GM18505 (cell line): ENCODE measurements at regions not wholly inside any gene's neighbourhood (a gene's known extent, or its start where the extent isn't known, plus 50 kb on each side); places are given as distances from the start of the nearest gene placed in this dataset.
"Not testable (repeated sequence)": the region's sequence is repeated elsewhere in the genome, so short reads cannot be mapped to it uniquely, and the experiment has no call there.

Experiments used
- ATAC-seq: cut with Tn5 transposase; IDR thresholded peaks from one replicate; pipeline ENCODE4 v1.9.1; 2021; ENCODE audit not compliant: unreplicated experiment
- POLR2A ChIP-seq: IDR thresholded peaks from 4 replicates; pipeline ENCODE4 v1.6.1; 2011; ENCODE audit warnings: borderline replicate concordance; ENCODE audit not compliant: insufficient read depth, insufficient read length; ENCODE audit errors: extremely low read depth

DNA sequence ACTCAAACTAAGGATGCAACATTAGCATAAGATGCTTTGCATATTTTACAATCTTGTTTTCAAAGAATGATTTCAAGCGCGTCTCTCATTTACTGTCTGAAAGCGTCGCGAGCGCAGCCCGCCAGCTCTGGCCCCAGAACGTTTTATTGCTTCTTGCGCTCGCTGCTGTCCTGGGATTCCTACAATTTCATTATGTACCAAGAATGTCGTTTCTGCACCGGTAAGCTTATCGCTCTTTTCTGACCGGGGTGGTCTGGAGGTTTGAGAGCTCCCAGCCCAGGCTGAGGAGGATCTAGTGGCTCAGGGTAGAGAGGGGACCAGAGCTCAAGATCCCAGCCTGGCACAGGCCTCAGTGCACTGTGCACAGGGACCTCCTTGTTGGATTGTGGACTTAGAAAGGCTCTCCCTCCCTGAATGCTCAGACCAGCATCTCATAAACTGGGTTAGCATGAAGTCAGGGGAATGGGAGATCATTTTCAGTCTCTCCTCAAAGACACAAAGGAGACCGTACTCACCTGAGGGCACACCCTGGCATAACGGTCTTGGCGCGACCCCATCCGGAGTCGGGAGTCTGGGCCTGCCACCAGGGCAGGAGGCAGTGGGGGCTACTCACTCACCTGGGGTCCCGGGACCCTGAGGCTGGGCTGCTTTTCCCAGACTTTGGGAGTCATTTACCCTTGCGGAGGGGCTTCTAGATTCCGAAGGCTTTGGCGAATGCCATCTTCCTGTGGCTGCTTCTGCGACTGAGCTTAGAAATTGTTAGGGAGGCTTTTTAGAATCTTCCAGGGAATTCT lies 817.4 kb downstream of the BRD1 start:
- no peak for ATAC-seq
- TF ChIP-seq POLR2A = no peak

DNA sequence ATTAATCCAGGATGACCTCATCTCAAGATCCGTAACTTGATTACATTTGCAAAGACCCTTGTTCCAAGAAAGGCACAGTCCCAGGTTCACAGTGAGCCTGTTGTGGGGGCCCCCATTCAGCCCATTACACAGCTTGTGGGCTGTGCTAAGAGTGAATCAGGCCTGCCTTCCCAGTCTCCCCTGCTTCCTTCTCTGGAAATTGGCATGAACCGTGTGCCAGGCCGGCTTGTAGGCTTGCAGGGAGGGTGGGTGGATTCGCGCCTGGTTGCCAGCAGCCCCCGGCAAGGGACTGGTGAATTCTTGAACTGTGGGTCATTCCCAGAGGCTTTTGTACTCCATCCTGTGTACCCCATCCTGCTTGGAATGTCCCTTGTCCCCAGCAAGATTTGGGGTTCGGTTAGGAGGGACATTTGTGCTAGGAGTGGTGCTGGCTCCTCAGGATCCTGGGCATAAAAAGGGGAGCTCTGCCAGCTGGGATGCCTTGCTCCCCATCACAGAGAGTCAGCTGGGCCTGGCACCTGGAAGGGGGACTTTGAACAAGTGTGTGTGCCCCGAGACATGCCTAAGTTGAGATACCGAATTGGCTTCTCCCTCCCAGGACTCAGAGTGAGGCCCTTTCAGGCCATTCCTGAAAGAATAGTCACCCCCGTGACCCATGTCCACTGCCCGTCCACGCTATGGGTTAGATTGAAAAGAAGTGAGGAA lies 818.2 kb downstream of the BRD1 start:
- ATAC-seq = no peak
- TF ChIP-seq POLR2A = no peak

DNA sequence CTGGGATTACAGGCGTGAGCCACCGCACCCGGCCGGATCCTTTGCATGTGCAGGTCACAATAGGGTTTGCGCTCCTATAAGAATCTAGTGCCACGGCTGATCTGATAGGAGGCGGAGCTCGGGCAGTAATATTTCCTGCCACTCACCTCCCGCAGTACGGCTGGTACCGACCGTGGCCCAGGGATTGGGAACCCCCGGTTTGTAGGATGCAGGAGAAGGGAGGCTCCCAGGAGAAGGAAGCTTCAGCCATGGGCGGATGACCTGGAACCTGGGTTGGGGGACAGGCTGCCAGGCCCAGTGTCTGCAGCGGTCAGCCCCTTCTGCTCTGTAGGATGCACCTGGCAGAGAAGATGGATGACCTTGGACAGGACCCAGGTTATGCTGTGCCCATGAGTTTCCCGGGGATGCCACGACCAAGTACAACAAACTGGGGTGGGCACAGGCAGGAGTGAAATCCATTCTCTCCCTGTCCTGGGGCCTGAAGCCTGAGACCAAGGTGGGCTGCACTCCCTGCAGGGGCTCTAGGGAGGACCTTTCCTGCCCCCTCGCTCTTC lies 818.9 kb downstream of the BRD1 start:
- no peak for ATAC-seq
- no peak for TF ChIP-seq POLR2A

DNA sequence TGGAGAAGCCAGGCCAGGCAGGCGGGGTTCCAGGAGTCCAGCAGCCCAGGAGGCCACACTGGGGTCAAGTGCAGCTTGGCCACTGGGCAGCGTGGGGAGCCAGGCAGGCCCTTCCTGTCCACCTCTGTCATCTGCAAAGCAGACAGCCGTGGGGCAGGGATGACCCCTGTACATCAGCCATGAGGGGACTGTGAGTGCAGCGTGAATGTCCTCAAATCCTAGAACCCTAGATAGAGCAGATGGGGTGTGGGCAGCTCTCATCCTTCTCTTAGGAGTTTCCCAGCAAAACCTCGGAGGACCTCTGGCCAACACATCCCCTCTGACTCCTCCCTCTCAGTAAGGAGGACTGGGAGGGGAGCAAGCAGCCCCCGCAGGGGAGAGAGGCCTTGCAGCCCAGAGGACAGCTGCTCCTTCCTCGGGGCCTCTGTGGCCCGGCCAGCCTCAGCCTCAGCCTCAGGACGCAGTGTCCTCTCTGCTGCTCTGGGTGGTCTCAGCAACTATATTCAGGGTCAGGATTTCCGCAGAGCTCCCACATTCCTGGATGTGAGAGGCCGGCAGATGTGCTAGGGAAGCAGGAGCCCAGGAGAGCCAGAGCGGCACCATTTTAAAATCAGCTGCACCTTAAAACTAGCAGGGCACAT lies 820.5 kb downstream of the BRD1 start:
- no peak for TF ChIP-seq POLR2A
- no peak for ATAC-seq

DNA sequence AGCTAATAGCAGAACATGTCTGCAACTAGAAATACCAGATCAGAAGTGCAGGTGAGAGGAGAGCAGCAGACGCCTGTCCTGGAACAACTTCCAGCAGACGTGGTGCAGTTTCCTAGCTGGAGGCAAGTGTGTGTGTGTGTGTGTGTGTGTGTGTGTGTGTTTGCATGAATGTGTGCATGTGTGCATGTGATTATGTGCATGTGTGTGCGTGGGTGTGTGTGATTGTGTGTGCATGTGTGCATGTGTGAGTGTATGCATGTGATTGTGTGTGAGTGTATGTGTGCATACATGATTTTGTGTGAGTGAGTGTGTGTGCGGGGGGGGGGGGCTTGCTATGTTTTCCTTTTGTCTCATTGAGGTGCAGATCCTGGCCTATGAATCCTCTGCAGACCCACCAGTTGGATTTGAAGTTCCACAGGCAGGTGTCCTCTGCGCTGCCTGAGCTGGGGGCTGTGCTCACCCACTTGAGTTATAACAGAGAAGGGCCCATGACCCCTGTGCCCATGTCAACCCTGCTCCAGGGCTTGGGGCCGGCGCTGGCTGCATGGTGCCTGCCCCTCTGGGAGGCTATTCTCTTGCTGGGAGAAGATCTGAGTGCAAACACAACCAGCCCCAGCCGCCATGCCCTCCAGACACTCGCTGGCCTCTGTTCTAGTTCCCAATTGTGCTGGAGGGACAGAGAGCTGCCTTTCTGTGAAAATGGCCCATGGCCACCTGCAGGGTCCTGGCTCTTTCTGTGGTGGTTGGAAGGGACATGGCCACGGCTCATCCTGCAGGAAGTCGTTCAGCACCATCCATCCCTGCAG lies 821.3 kb downstream of the BRD1 start:
- TF ChIP-seq POLR2A = no peak

DNA sequence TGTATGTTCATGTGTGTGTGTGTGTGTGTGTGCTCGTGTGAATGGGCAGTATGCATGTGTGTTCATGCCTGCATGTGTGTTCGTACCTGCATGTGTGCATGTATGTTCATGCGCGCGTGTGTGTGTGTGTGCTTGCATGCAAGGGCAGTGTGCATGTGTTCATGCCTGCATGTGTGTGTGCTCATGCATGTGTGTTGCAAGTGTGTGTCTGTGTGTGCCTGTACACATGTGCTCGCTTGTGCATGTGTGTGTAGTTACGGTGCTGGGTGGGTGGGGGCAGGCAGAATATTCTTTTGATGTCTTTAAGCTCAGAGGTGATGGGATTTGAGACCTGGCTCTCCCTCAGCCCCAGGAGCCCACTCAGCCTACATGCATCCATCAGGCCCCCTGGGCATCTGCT lies 822.1 kb downstream of the BRD1 start:
- ATAC-seq = no peak
- no peak for TF ChIP-seq POLR2A

More for the DNA sequence above, 821.3 kb downstream of the BRD1 start:
- no peak for ATAC-seq

DNA sequence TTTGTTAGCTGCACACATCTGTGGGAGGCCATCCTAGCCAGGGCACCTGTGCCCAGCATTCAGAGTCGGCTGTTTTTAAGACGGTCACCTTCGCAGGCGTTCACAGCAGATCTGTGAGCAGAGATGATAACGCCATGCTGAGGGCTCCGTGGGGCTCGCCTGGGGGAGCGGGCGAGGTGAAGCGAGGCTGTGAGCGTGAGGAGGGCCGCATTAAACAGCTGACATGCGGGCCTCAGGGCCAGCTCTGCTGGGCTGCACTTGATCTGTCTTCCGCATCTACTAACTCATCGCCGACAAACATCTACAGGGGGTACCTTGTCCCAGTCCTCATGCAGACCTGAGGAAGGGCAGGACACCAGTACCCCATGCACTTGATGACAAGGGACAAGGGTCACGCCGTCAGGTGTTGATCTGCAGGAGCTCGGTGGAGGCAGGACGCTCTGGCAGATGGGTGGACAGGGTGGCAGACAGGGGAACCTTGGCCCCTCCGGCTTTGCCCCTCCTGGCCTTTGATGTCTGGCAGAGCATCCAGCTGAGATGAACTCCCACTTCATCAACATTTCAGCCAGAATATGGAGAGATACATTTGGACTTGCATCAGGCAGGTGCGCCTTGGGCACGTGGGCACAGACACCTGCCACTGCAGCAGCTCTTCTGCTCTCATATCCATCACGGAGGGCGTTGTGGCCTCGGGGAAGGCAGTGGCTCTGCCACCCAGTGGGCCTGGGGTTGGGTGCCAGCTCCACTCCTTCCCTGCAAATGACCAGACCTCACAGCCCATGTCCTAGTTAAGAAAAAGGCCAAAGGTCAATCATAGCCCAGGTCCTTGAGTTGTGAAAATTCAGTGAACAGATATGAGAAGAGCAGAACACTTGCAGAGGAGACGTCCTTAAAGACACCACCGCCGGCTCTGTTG lies 822.9 kb downstream of the BRD1 start:
- ATAC-seq = no peak

DNA sequence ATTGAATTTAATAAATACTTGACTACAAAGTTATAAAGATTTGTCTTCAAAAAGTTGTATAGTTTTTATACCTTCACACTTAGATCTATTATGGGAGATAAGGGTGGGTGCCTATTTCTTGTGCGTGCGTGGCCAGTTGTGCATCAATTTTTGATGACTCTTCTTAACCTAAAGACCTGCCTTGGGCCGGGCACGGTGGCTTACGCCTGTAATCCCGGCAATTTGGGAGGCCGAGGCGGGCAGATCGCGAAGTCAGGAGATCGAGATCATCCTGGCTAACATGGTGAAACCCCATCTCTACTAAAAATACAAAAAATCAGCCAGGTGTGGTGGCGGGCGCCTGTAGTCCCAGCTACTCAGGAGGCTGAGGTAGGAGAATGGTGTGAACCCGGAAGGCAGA lies 830.1 kb downstream of the BRD1 start:
- ATAC-seq = not testable (repeated sequence)

More for the DNA sequence above, 822.9 kb downstream of the BRD1 start:
- no peak for TF ChIP-seq POLR2A

DNA sequence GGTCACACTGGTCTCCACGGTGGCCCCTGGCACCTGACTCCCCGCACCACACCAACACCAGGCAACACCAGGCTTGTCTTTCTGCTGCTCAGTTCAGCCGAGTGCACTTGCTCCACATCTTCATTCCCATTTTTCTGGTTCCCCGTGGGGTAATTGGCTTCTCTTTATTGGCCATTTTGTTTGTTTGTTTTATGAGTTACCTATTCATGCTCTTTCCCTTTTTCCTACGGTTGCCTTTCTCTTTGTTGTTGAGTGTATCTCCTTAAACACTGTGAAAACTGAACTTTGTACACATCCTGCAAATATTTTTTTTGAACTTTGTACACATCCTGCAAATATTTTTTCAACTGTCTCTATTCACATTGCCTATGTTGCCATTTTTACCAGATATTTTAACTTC lies 834.0 kb downstream of the BRD1 start:
- ATAC-seq = no peak
- no peak for TF ChIP-seq POLR2A

DNA sequence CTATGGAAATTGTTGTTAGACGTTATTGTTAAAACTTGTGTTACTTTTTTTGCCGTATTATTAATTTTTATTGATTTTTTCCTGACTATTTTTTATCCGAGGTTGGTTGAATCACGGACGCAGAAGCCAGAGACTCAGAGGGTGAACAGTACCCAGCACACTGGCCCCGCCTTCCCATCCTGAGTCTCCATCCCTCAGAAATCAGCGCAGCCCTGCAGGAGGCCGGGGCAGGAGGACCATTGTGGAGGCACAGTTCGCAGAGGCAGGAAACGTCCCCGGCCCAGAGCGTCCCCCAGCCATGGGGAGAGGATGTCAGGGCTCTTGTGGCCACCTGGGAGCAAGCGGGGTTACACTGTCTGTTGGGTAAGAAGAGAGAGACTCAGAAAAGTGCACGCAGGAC lies 843.0 kb downstream of the BRD1 start:
- TF ChIP-seq POLR2A = no peak
- ATAC-seq = no peak

DNA sequence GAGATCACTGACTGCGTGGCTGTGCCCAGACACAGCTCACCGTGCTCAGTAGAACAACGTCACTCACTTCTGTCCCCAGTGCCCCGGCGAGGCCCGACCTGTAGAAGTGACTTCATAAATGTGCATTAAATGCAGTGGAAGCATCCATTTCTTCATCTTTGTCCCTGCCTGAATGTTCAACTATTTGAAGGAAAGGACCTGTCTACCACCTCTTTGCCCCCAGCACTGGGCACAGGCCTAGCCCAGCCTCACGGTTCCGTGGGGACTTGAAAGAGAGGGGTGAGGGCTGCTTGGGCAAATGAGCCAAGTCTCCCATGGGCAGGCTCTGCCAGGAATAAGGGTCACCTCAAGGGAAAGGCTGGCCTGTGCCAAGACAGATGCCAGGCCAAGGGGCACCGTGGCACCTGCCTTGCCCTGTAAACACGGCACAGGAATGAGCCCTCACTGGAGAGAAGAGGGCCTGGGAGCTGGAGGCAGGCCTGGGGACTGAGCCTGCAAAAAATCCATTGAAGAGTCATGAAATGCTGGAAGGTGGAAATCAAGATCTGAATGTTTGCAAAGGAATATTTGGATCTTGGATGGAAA lies 845.3 kb downstream of the BRD1 start:
- TF ChIP-seq POLR2A = no peak
- ATAC-seq = no peak
